ENCODE measurements at regions not wholly inside any gene's neighbourhood (a gene's known extent, or its start where the extent isn't known, plus 50 kb on each side); places are given as distances from the start of the nearest gene placed in this dataset.

DNA sequence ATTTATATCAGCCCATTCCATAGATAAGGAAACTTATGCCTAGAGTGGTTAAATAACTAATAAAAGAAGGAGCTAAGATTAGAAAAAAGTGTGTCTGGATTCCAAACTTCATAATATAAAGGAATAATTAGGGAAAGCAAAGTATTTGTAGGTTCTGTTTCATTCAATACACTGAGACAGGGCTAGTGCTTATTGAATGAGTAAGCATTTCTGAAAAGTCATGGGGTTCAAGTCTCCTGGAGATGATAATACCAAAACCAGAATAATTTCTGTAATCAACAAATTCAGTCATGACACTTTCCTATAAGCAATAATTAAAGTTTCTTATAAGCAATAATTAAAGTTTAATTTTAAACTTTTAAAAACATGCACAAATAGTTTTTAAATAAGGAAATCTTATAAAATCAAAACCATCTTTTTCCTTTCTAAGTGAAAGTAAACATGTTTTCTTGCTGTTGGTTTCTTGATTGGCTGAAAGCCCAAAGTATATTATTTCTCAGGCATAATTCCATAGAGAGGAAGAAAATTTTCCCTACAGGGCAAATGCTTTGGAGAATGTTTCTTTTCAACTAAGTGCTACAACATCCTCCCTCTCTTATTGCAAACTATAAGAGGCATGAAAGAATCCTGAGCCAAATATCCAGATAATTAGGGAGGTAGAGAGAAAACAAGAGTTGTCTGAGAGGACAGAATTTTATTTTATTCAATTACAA, 510.2 kb downstream of the PRELID2 start:
- TF ChIP-seq, protein P1, sequence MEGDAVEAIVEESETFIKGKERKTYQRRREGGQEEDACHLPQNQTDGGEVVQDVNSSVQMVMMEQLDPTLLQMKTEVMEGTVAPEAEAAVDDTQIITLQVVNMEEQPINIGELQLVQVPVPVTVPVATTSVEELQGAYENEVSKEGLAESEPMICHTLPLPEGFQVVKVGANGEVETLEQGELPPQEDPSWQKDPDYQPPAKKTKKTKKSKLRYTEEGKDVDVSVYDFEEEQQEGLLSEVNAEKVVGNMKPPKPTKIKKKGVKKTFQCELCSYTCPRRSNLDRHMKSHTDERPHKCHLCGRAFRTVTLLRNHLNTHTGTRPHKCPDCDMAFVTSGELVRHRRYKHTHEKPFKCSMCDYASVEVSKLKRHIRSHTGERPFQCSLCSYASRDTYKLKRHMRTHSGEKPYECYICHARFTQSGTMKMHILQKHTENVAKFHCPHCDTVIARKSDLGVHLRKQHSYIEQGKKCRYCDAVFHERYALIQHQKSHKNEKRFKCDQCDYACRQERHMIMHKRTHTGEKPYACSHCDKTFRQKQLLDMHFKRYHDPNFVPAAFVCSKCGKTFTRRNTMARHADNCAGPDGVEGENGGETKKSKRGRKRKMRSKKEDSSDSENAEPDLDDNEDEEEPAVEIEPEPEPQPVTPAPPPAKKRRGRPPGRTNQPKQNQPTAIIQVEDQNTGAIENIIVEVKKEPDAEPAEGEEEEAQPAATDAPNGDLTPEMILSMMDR (IDR thresholded peaks at IDR 0.05; ENCODE audit: low read depth, low read length), result no peak
- Histone ChIP-seq H3K27me3 (ENCODE audit: control insufficient read depth, insufficient read depth, low read length) (no peaks in the 10 kb centered on the region), H3K27ac (ENCODE audit: low read depth, low read length) (no peak overlapping the region), H3K4me3 (ENCODE audit: low read depth, low read length) (no peak overlapping the region), H3K9me3 (ENCODE audit: control insufficient read depth, insufficient read depth, low read length) (no peaks in the 10 kb centered on the region)
- no peak for DNase-seq (ENCODE audit: low read depth, low spot score)
- ChIA-PET CTCF (no interaction called here), POLR2A (no interaction called here)

DNA sequence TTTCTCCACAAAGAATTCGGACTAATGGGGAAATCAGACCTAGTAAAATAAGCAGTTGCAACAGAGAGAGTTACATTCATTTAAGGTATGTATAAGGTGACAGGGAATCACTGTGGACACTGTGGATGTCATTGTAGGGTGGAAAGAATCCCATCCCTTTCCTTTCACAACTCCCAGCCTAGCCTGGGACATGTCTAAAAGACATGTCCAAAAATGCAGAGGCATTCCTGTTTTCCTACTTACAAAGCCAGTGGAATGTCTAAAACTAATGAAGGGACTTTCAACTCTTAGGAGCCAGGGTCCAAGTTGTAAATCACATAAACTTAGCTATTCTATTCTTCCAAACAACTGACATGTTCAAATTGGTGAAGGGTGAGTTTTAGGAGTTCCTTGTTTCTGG, 511.0 kb downstream of the PRELID2 start:
- DNase-seq (ENCODE audit: low read depth, low spot score), result no peak
- H3K27ac ChIP-seq (ENCODE audit: low read depth, low read length), result no peak overlapping the region
- CTCF ChIA-PET, result no interaction called here

DNA sequence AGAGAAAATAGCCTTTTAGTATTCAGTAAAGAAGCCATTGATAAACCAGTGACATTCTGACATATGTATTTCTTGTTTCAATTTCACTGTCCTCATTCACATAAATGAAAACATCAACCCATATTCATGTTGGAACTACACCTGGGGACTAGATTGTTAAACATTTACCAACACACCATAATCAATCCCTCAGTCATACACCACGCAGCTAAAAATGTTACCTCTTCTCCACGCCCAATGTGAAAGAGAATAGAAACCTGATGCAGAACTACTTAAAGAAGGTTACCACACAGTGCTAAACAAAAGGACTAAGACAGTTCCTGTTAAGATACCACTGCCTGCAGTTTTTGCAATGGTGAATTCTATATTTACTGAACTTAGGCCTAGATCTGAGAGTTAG, 518.9 kb downstream of the PRELID2 start:
- TF ChIP-seq, protein P1 (IDR thresholded peaks at IDR 0.05; ENCODE audit: low read depth, low read length), result no peak
- no peak overlapping the region for H3K4me3 ChIP-seq (ENCODE audit: low read depth, low read length)
- H3K9me3 ChIP-seq (ENCODE audit: control insufficient read depth, insufficient read depth, low read length), result no peaks in the 10 kb centered on the region; the same call in 1 of the 2 replicates
- ChIA-PET POLR2A (no interaction called here), CTCF (interaction anchor here (1.0 kb wide), 1 partner anchor 31 kb away, joined by 3 read pairs; no protein-coding TSS in a partner anchor)
- no peak overlapping the region for H3K27ac ChIP-seq (ENCODE audit: low read depth, low read length)
- DNase-seq (ENCODE audit: low read depth, low spot score), result no peak
- no peaks in the 10 kb centered on the region for H3K27me3 ChIP-seq (ENCODE audit: control insufficient read depth, insufficient read depth, low read length)

More for the DNA sequence above, 511.0 kb downstream of the PRELID2 start:
- TF ChIP-seq, protein P1 (IDR thresholded peaks at IDR 0.05; ENCODE audit: low read depth, low read length), result no peak
- POLR2A ChIA-PET, result no interaction called here
- Histone ChIP-seq H3K9me3 (ENCODE audit: control insufficient read depth, insufficient read depth, low read length) (no peaks in the 10 kb centered on the region), H3K27me3 (ENCODE audit: control insufficient read depth, insufficient read depth, low read length) (no peaks in the 10 kb centered on the region), H3K4me3 (ENCODE audit: low read depth, low read length) (no peak overlapping the region)

DNA sequence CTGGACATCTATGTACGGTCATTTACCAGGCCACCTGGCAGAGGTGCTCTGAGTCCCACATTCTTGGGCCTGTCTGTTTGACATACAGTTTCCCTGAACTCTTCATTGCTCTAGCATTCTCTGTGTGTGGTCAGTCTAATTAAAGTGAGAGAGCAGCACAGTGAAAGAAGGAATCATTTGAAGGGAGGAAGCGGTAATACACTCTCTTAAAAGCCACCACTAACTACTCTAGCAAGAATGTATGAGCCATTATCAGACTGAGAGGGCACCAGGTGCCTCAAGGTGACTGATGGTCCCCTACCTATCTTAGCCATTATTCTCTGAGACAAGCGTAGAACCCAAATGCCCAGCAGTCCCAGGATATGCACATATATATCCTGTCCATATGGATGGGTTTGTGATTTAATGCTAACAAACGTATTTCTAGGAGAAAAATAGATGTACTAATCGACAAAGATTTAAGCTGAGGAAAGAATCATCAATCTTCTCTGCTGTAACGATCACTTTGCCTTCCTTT, 527.2 kb downstream of the PRELID2 start:
- ChIA-PET POLR2A (no interaction called here), CTCF (interaction anchor here (0.6 kb wide), 1 partner anchor 388 kb away, joined by 3 read pairs; no protein-coding TSS in a partner anchor)
- TF ChIP-seq, protein P1 (IDR thresholded peaks at IDR 0.05; ENCODE audit: low read depth, low read length), result no peak
- Histone ChIP-seq H3K4me3 (ENCODE audit: low read depth, low read length) (no peak overlapping the region), H3K9me3 (ENCODE audit: control insufficient read depth, insufficient read depth, low read length) (no peaks in the 10 kb centered on the region), H3K27me3 (ENCODE audit: control insufficient read depth, insufficient read depth, low read length) (no peaks in the 10 kb centered on the region), H3K27ac (ENCODE audit: low read depth, low read length) (no peak overlapping the region)
- DNase-seq (ENCODE audit: low read depth, low spot score), result no peak

DNA sequence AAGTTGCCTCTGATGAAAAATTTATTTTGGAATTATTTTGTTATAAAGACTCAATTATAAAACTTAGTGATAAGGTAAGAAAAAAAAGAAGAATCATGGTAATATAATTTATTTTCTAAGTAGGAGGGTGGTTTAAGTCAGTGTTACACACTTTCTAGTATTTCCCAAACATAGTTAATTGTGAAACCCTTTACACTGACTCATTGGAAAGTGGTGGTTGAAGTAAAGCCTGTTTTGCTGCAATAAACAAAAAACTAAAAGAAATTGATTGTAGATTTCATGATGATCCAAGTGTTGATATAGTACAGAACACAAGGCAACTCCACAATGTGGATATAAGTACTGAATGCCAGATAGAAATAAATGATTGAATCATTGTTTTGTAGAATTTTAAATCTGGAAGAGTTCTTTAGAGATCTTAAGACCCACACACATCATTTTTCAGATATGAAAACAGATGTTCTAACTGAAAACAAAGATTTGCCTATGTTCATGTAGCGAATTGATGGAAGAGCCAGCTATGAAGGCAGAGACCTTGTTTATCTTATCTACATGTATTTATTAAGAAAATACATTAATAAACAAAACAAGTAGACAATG, 539.8 kb downstream of the PRELID2 start:
- ChIA-PET POLR2A (no interaction called here), CTCF (no interaction called here)
- TF ChIP-seq, protein P1 (IDR thresholded peaks at IDR 0.05; ENCODE audit: low read depth, low read length), result no peak
- DNase-seq (ENCODE audit: low read depth, low spot score), result no peak
- H3K27me3 ChIP-seq (ENCODE audit: control insufficient read depth, insufficient read depth, low read length), result no peaks in the 10 kb centered on the region
- H3K4me3 ChIP-seq (ENCODE audit: low read depth, low read length), result no peak overlapping the region
- H3K9me3 ChIP-seq (ENCODE audit: control insufficient read depth, insufficient read depth, low read length), result no peaks in the 10 kb centered on the region
- H3K27ac ChIP-seq (ENCODE audit: low read depth, low read length), result no peak overlapping the region

All from AG04450 (cell line).